Colon (tissue), 2 donors: ENCODE measurements at regions not wholly inside any gene's neighbourhood (a gene's known extent, or its start where the extent isn't known, plus 50 kb on each side); places are given as distances from the start of the nearest gene placed in this dataset.
"Not testable (repeated sequence)": the region's sequence is repeated elsewhere in the genome, so short reads cannot be mapped to it uniquely, and the experiment has no call there.

Experiments used
- FAIRE-seq: peaks from 2 replicates; lab custom pipeline; 2012; peaks lifted over from hg19 to GRCh38; lab: Jason Lieb, UNC
- donor health status: control.
- donor health status: control.

- FAIRE-seq = no peak
These were observed 244.9 kb downstream of the SEMA3D start for GRCh38 chr7:84941936-84942335.

DNA sequence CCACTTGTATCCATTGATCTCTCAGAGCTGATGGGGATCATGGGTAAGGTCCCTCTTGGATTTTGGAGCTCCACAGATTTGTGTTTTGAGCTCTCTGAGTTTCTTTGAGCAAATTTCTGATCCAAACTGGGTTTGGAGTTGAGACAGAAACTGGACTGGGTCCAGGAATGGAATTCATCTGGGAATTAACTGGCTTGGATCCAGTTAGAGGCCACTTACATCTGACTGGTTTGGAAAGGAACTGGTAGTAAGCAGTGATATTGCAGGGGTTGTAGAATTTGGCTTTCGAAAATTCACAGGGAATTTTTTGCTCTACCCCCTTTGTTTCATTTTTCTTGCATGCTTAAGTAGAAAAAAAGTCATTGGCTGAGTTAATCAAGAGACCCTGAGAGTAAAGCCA lies 245.6 kb downstream of the SEMA3D start:
- no peak for FAIRE-seq

DNA sequence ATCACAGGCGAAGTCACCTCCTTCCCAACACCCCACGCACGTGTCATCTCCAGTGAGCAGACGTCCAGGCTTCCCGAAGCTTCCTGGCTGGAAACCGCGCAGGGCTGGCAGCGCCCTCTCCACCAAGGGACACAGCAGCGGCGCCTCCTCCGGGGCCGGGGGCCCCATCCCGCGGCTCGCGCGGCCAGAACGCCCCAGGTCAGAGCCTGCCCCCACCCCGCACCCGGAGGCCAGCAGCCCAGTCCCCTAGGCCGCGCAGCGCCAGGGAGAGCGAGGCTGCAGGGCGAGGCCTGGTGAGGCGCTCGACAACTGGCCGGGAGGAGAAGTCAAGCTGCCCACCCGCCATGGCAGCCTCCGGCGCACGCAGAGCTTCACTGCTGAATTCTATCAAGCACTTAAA lies 247.0 kb downstream of the SEMA3D start:
- no peak for FAIRE-seq

GRCh38 chr7:84939442-84939841 lies 247.4 kb downstream of the SEMA3D start:
- FAIRE-seq = no peak

- FAIRE-seq = no peak
These were observed 262.5 kb downstream of the SEMA3D start for GRCh38 chr7:84924353-84924752.

- no peak for FAIRE-seq
These were observed 263.5 kb downstream of the SEMA3D start for GRCh38 chr7:84923348-84923747.

GRCh38 chr7:84921154-84921553 lies 265.7 kb downstream of the SEMA3D start:
- no peak for FAIRE-seq

- not testable (repeated sequence) for FAIRE-seq
These were observed 269.9 kb downstream of the SEMA3D start for GRCh38 chr7:84916973-84917372.

DNA sequence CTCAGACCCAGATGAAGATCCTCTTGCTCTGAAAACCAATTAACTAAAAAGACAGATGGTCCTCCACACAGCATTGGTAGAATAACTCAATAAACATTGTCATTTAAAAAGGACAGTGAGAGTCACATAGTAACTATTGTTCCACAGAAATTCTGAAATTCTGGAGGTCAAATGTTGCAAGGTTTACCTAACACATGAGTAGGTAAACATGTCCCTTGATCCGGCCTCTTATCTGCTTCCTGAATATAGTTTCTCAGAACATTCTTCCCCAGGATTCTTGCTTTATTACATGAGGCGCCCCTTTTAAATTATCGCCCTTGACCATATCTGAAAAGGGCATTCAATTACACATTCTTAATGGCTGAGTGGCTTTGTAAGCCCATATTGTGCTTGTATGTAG lies 270.7 kb downstream of the SEMA3D start:
- no peak for FAIRE-seq

DNA sequence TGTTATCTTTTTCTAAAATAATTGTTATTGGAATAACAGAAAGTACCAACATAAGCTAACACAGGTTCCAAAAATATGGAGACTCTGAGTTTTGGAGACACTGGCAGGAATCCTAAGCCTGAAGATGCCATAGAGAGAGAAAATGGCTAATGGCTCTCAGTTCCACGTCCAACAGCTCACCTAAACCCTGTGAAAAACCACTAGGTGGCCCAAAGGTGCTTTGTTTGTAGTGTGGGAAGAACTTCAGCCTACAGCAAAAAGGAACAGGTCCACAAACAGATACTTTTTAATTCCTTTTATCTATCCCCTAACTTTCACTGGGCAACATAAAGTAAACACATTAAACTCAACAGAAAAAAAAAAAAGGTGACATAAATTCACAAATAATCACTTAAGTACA lies 272.3 kb downstream of the SEMA3D start:
- FAIRE-seq = no peak

GRCh38 chr7:84913731-84914130 lies 273.1 kb downstream of the SEMA3D start:
- FAIRE-seq = peak; percentile 57

DNA sequence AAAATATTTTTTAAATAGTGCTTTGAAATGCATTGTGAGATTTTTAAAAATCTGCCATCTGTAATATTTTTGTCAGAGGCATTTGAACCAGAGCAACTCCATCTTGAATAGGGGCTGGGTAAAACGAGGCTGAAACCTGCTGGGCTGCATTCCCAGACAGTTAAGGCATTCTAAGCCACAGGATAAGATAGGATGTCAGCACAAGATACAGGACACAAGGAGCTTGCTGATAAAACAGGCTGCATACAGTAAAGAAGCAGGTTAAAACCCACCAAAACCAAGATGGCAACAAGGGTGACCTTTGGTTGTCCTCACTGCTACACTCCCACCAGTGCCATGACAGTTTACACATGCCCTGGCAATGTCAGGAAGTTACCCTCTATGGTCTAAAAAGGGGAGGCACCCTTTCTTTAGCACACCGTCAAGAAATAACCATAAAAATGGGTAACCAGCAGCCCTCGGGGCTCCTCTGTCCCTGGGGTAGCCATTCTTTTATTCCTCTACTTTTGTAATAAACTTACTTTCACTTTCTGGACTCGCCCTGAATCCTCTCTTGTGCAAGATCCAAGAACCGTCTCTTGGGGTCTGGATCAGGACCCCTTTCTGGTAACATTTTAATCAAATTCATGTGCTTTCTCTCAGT lies 273.7 kb downstream of the SEMA3D start:
- no peak for FAIRE-seq

DNA sequence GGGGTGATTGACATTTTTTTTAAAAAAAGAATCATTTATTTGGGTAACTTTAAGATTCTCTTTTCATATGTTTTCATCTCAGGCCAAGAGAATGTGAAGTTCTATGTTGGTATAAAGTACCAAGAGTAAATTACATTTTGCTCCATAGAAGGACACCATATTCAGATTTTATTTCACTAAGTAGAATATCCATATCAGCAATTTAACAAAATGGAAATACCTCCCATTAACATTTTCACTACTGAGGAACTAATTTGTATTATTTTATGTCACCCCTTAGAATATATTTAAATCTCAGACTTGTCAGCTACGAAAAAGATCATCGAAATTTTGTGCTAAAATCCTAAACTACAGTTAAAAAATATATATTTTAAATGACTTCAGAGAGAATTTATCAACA lies 274.3 kb downstream of the SEMA3D start:
- no peak for FAIRE-seq

DNA sequence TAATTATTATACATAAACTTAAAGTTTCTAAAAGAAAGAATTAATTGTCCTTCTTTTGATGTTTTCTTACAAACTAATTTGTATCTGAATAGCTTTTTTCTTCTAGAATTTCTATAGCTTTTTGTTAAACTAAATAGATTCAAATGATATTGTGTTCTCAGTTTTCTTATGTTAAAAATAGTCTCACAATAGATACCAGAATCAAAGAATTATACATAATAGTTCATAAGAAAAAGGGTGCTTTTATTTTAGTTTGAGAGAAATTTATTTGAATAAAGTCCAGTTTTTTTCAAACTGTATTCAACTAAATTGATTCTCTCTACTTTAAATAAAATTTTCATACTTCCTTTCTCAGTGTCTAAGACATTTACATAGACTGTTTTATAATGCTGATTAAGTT lies 274.8 kb downstream of the SEMA3D start:
- FAIRE-seq = peak; percentile 28

DNA sequence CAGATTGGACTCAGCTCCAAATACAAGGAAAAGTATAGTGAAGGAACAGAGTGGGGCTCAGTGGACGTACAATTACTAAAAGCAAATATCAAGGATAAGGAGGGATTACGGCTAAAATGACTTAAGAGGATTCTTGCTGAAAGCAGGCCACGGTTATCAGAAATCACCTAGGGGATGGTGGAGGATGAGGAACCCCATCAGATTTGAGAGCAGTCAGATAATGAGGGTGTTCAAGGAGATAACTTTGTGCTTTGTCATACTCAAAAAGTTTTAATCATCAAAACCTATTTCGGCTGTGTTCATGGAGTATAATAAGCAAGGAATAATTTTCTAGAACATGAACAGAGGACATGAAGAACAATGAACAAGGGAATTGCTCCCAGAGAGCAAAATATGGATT lies 275.8 kb downstream of the SEMA3D start:
- no peak for FAIRE-seq

GRCh38 chr7:84910322-84910721 lies 276.5 kb downstream of the SEMA3D start:
- not testable (repeated sequence) for FAIRE-seq

DNA sequence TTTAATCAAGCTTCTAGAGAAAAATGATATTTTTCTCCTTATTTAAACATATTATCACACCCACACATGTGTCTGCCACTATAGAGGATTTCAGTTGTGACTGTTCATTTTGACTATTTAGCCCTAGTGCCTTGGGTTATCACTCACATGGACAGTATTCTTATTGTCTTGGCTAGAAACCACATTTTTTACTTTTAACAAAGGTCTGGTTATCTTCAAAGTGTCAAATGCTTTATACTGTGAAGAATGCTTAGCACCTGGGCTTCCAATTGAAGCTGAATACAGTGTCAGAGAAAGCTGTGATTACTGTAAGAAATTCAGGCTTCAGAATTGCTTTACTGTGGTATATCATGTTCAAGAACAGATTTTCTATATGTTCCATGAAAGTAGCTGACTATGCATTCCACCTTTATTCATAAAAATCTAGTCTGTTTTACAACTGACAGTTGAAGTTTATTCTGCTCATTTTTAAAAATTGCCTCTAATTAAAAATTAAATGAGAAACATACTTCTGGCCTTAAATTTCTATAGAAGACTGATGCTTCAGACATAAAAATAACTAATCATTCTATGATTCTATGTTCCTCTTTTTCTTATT lies 278.6 kb downstream of the SEMA3D start:
- no peak for FAIRE-seq

- FAIRE-seq = no peak
These were observed 280.0 kb downstream of the SEMA3D start for GRCh38 chr7:84906889-84907288.

DNA sequence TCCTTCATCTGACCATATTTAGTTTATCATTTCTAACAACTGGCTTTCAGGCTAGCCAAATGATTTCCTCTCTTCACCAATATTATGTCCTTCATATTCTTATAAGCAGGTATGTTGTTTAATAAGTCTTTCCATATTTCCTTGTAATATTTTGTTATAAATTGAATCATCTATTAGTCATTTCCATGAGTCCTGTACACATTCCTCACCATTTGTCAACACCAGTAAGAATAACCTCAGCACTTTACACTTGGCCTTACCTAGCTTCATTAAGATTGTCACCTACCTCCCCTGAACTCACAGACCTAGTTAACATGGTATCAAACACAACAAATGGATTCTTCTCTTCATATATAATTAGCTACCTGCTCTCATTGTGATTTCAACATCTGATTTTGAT lies 282.3 kb downstream of the SEMA3D start:
- no peak for FAIRE-seq

- no peak for FAIRE-seq
These were observed 285.5 kb downstream of the SEMA3D start for GRCh38 chr7:84901366-84901765.

- FAIRE-seq = no peak
These were observed 286.6 kb downstream of the SEMA3D start for GRCh38 chr7:84900215-84900614.

- no peak for FAIRE-seq
These were observed 291.3 kb downstream of the SEMA3D start for GRCh38 chr7:84895563-84895962.

- not testable (repeated sequence) for FAIRE-seq
These were observed 303.3 kb downstream of the SEMA3D start for GRCh38 chr7:84883570-84883969.

GRCh38 chr7:84880326-84880997 lies 306.4 kb downstream of the SEMA3D start:
- not testable (repeated sequence) for FAIRE-seq
